HG03196 (cell line): ENCODE measurements at regions not wholly inside any gene's neighbourhood (a gene's known extent, or its start where the extent isn't known, plus 50 kb on each side); places are given as distances from the start of the nearest gene placed in this dataset.
"Not testable (repeated sequence)": the region's sequence is repeated elsewhere in the genome, so short reads cannot be mapped to it uniquely, and the experiment has no call there.

Experiments used
- ATAC-seq: cut with Tn5 transposase; IDR thresholded peaks from one replicate; pipeline ENCODE4 v1.9.1; 2021; ENCODE audit not compliant: unreplicated experiment

DNA sequence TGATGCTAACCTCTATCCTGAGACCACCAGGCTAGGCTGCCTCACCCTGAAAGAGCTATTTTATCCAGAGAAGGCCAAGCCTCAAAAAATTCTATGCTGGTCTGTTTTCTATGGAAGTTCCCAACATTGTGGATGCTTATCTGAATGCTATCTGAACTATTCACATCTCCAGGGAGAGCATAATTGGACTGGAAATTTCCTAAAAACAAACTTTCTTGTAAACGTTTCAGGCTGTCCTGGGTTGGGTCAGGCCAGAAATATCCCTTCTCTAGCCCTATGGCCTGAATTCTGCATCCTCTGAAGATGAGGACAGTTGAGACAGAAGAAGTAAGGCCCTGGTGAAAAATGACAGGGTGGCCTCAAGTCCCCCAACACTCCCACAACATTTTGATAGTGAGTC is 706.4 kb upstream of the NR2F2 start:
- ATAC-seq: no peak

DNA sequence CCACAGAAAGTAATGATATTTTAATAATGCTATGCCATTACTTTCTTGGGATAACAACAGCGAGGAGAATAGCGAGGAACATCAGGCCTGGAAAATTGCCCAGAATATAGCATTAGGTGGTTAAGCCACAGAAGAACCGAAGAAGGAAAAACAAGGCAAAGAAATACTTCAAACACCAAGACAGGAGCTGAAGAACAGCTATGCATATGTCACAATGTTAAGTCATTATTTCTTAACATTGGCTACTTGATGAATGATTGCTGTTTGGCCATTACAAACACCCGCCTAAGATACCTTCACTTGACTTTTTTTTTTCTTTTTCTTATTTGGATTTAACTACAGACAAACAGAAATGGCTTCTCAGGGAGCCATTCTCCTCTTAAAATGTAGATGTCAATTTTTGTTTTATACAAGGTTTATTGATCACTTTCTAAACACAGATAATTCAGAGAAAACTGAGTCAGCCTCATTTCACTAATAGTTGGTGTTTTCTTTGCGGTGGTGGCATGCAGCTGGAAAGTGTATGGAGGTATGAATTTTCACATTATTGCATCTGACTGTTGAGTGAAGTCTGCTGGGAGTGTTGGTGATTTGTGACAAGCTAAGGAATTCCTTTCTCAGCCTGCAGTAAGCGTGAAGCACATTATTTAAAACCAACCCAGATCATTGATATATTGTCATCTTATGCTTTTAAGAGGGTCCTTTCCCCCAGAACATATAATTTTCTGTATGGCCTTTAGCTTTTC is 705.7 kb upstream of the NR2F2 start:
- no peak for ATAC-seq

DNA sequence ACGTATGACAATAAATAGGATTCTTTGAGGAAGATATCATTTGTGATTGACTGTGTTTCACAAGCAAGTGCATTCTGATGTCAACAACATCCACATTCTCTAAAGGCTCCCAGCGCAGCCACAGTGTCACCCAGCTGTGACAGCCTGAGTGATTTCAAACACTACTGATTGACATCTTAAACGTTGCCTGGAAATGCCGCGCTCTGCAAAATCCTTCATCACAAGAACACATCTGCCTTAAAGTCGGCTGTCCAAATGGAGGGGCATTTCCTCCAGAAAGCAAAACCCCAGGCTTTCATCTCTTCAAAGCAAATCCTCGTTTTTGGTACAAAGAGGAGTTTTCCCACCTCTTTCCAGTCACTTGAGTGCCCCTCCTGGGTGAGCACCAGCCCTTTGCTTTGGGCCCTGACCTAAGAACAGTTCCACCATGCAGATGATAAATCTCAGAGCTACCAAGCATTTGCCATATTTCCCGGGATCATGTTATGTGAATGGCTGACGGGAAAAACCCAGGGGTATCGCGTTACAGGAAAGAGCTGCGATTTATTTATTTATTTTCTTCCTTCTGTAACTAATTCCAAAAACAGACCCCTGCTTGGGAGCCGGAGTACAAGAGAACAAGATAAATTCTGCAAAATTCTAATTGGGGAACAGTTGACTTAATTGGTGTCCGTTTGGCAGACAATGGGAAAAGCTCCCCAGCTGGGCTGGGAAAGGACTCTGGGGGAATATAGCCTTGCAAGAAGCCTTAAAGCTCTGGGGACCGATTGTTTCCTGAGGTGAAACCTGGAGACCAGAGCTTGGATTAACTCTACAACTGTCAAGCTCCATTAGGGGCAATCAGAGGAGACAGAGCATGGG is 703.8 kb upstream of the NR2F2 start:
- ATAC-seq: no peak

DNA sequence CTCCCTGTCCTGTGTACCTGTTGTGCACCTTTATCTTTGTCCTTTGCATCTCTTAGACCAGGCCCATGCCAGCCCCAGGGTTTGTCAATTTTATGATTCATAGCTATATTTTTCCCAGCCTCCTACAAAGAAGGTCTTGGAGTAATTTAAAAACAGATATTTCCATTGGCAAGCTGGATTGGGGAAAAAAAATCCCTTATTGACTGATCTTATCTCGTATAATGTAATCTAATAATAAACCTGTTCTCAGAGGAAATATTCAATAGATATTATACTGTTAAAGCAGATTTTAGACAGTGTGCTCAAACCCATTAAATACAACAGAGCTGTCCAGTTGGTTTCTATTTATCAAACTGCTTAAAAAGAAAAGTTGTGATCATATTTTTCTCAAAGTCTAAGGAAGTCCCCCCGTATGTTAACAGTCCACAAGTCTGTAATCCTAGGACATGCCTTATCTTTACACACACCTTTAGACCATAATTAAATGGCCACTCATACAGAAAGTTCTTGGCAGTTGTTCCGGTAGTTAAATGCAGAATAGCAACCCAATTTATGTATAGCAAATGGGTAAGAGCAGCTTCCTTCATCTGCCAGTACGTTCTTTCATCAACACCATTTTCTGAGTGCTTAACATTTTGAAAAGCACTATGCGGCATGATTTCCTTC is 700.9 kb upstream of the NR2F2 start:
- ATAC-seq: no peak

DNA sequence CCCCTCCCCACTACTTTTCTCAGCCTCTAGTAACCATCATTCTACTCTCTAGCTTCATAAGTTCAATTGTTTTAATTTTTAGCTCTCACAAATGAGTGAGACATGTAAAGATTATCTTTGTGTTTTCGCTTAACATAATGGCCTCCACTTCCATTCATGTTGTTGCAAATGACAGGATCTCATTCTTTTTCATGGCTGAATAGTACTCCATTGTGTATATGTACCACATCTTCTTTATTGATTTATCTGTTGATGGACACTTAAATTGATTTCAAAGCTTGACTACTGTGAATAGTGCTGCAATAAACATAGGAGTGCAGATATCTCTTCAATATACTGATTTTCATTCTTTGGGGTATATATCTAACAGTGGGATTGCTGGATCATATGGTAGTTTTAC is 699.8 kb upstream of the NR2F2 start:
- ATAC-seq: no peak

DNA sequence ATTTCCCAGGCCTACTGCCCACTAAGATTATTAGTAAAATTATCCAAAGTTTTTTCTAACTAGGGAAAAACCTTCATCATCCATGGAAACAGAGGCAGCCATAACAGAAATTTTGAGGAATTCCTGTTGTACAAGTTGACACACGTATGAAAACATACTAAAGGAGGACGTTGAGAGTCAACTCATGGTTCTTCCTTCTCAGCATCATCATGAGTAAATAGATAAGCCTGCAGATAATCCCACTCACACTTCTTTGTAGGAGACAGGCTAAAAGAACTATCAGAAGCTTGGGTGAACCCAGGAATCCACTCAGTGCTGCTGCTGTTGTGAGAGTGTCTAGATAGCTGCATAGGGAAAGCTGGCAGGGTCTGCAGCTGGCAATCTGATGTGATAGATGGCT is 694.8 kb upstream of the NR2F2 start:
- no peak for ATAC-seq

DNA sequence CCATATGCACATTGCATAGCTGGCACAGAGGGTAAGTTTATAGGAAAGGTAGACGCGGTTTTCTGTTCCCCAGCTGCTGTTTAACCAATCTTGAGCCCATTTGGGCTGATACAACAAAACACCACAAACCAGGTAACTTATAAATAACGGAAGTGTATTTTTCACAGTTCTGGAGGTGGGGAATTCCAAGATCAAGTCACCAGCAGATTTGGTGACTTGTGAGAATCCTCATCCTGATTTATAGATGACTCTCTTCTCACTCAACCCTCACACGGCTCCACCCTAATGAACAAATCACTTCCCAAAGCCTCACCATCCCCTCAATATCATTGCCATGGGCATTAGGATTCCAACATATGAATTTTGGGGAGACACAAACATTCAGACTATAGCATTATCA is 694.4 kb upstream of the NR2F2 start:
- no peak for ATAC-seq

DNA sequence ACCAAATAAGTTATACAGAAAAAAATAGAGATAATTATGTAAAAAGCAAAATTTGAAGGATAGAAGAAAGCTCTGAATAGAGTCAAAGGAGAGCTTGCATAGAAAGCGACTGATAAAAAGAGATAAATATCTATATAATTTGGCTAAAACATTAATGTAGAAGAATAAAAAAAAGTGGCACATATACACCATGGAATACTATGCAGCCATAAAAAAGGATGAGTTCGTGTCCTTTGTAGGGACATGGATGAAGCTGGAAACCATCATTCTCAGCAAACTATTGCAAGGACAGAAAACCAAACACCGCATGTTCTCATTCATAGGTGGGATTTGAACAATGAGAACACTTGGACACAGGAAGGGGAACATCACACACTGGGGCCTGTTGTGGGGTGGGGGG is 693.3 kb upstream of the NR2F2 start:
- ATAC-seq: not testable (repeated sequence)

DNA sequence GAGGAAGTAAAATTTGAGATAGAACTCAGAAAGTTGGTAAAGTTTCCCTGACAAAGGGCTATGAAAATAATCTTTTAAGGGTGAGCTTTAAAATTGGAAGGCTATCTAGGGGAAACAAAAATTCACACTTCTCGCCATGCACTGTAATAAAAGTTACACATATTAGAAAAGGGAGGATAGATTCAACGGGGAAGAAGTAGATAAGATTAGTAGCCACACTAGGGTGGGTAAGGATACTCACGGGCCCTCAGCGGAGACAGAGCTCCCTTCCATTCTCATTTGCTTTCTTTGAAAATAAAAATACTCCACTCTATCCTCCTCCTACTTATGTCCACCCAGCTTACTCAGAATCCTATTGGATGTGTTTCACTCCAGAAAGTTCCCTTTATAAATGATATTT is 691.3 kb upstream of the NR2F2 start:
- no peak for ATAC-seq

DNA sequence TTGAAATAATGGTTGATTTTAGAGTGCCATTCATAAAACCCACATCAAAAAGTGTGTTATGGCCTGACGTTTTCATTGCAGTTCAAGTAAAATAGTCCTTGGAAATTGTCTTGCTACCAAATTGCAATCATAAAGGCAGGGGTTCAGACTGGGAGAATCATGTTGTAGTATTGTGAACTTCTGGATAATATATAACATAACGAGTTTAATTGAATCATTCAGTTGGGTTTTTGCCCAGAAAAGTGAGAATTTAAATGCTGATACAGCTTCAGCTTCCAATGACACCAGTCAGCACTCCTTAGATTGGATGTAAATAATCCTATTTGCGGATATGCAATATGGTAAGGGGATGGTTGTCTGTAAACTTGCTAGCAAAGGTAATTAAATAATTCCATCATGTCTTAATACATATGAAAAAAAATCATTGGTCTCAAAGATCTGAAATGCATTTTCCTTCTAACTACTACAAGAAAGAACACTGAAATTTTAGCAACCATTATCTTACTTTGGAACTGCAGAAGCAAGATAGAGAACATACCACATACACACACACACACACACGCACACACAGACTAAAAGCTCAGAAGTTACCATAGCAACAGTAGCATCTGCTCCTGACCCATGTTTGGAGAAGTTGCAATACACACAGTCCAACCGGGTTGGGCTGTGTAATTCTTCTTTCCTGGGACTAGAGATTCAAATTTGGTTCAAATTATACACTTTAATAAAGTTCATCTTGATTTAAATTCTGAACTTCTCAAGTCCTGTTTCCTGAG is 686.2 kb upstream of the NR2F2 start:
- ATAC-seq: no peak

DNA sequence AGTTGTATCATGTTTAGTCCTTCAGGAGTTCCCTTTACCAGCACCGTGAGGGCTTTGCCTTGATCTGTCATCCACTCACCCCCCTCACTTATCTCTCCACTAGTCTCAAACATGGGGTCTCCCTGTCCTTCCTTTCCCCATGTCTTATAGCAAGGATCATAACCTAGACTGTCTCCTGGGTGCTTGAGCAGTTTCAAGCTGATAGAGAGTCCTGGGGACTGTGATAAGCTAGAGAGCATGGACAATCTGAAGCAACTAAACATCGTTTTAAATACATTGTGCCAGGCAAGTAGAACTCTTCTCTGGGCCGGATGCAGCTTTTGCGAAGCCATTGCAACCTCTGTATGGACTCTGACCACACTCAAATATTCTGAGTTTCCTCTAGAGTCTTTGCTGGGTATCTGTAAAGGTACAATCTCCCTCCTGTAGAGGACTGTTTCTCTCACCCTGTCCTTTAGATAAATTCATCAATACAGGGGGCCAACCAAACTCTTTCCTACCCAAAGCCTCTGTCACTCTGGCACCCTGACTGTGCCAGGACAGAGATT is 684.6 kb upstream of the NR2F2 start:
- ATAC-seq: no peak

DNA sequence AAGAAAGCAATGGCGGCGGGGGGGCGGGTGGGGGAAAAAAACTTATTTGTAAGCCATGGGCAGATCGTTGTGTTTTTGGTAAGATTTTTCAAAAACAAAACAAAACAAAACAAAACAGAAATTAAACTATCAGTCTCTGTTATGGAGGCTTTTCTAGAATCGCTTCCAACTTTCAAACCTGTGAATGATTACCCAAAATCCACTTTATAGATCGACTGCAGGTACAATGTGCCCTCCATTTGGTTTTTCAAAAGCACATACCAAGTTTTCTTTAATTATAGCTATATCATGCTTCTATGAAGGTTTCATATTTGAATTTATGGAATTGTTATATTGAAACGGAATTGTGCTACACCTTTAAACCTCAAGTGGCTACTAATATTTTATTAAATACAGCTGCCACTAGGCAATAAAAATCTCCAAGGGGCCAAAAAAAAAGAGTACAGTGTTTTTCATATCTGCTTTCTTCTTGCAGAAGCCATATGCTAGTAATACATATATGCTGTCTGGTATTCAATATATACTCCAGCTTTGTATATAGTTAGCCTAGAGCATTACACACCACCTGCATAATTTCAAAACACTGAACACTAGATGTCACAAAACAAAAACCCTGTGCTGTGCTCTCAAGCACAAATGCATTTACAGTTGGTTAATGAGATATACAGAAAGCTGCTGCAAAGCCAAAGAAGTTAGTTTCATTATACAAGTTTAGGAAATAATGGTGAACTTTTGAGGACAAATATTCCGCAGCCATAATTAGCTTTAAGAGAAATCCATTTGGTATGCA is 683.8 kb upstream of the NR2F2 start:
- ATAC-seq: no peak

DNA sequence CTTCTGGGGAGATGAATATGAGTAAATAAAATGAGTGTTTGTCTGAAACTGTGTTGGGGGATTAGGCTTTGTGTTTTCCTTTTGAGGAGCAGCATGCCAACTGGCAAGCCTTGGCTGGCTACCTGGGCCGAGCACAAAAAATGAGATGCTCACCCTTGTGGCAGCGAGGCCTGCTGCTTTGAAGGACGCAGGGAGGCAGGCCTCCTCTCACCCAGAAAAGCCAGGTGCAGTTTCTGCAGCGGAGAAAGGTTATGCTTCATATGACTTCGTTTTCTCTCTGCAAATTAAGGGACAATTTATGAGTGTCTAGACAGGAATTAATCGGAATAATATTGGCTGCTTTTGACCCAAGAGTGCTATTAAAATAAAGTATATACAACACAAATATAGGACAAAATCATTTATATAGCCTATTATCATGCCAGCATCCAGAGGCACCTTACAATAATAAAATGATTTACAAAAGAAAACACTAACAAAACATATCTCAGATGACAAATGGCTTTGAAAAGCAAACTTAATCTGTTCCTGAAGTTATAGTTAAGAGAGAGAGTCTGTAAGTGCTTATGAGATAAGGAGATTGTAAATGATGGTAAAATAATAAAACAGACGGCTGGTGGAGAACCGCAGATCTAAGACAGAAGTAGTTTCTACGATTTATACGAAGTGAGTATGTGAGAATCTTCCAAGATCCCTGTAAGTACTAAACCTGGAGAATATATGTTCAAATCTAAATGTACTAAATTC is 682.8 kb upstream of the NR2F2 start:
- no peak for ATAC-seq

DNA sequence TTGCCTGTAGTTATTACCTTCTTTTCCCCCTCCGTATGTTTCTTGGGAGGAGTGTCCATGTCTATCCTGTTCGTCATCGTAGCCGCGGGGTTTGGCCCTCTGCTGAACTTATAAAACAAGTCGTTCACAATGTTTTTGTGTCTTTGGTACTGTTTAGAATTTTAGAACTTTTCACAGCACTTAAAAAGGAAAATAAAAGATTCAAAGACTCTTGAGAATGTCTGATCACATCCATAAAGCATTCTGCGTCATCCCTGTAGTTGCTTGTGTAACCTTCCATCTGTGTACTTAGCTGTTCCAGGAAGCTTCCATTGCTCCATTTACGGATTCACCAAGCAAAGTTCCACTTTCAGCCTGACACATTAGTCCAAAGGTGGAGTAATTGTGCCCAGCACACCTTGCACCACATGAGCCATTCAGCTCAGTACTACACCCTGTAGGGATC is 677.1 kb upstream of the NR2F2 start:
- ATAC-seq: no peak

DNA sequence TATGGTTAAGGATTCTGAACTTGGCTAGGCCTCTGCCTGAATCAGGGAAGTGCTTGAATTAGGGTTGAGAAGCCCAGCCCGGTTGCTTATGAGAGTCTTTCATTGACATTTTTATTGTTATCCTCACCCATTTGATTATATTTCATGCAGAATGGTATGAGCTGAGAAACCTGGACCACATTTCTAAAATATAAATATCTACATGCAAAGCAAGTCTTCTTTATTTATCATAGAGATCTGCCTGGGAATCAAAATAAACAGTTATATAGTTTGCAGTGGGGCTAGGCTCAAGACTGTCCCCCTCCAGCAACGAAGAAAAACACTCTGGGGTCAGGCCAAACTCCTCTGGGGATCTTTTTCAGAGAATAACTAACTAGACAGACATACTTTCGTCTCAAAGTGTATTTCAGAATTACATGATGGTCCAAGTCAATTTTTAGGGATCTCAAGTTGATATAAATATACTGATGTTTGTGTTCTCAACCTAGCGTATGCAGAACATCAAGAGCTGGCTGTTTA is 675.4 kb upstream of the NR2F2 start:
- ATAC-seq: no peak

DNA sequence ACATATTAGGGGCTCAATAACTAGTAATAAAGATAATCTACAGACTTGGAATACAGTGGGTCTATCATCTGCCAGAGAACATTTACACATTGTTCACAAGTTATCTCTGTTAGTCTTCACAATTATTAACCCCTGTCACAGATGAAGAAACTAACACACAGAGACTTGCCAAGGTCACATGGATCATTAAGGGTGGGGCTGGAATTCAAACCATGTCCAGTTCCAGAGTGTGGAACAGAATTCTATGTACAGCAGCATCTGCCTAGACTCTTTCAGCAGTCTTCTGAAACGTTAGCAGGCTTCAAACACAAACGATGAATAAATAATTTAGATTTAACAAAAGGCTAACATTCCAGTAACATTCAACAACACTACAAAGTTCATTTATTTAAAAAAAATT is 673.9 kb upstream of the NR2F2 start:
- ATAC-seq: no peak

DNA sequence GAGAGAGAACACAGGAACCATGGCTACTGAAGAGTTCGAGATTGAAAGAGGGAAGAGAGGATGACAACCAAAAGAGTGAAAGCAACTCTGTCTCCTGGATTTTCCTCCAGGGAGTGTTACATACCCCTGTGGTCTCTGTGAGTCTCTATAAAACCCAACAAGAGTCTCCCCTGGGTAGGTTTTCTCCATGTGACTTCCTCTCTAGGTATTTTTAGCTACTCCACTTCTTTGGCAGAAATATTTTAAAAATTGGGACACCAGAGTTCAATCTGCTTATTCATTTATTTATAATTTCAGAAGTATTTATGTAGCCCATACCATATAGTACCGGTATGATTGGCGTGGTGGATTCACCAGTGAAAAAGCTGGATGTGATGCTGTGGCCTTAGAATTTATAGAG is 671.7 kb upstream of the NR2F2 start:
- no peak for ATAC-seq

DNA sequence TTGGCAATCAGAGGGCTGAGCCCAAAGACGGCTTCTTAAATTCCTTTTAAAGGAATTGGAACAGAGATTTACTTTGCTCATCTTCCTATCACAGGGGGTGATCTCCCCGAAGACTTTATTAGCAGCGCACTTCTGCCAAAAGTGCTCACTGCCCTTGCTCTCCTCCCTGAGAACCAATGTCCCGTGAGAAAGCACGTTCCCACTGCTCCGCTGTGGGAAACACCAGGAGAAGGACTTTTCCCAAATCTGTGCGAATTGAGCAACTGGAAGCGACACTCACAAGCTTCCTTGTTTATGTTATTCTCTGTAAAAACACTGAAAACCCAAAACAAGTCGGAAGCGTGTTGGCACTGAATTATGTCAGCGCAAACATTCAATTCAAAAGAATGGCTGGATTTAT is 670.8 kb upstream of the NR2F2 start:
- ATAC-seq: no peak

DNA sequence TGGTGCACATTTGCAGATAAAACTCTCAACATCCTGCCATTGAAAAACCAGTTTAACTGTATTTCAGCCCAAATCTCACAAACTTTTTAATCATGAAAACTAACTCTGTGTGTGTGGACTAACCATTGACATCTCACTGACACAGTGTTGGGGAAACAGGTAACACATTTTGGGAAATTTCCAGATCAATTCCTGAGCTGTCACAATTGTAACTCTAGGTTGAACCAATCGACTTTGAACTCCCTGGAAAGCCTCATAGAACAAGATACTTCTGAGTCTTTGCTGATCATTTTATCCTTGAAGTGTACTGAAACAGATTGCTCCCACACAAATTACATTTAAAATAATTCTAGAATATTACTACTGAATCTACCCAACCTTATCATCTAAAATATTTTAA is 667.9 kb upstream of the NR2F2 start:
- ATAC-seq: no peak
